Nucleus accumbens (tissue), 56 donors: ENCODE measurements at regions not wholly inside any gene's neighbourhood (a gene's known extent, or its start where the extent isn't known, plus 50 kb on each side); places are given as distances from the start of the nearest gene placed in this dataset.

Source experiments
- DNase-seq, 56 donors: peaks; one replicate each; lab custom pipeline; 2025; lab: John Stamatoyannopoulos, UW

- DNase-seq: no peak
Observed at GRCh38 chr4:33061727-33062126, 2341.6 kb downstream of the PCDH7 start.

GRCh38 chr4:33062155-33062806 lies 2342.1 kb downstream of the PCDH7 start:
- DNase-seq: no peak

- DNase-seq: no peak
Observed at GRCh38 chr4:33063241-33063640, 2343.1 kb downstream of the PCDH7 start.

GRCh38 chr4:33064238-33064637 lies 2344.1 kb downstream of the PCDH7 start:
- no peak for DNase-seq

- no peak for DNase-seq
Observed at GRCh38 chr4:33065749-33066148, 2345.6 kb downstream of the PCDH7 start.

- no peak for DNase-seq
Observed at GRCh38 chr4:33067221-33067620, 2347.1 kb downstream of the PCDH7 start.

- no peak for DNase-seq
Observed at GRCh38 chr4:33068539-33068938, 2348.4 kb downstream of the PCDH7 start.

GRCh38 chr4:33071535-33071934 lies 2351.4 kb downstream of the PCDH7 start:
- DNase-seq: no peak

GRCh38 chr4:33072298-33073089 lies 2352.3 kb downstream of the PCDH7 start:
- no peak for DNase-seq

- DNase-seq: no peak
Observed at GRCh38 chr4:33073811-33074210, 2353.6 kb downstream of the PCDH7 start.

- no peak for DNase-seq
Observed at GRCh38 chr4:33078145-33078544, 2358.0 kb downstream of the PCDH7 start.

- no peak for DNase-seq
Observed at GRCh38 chr4:33080275-33080674, 2360.1 kb downstream of the PCDH7 start.

- no peak for DNase-seq
Observed at GRCh38 chr4:33085709-33086108, 2365.5 kb downstream of the PCDH7 start.

GRCh38 chr4:33086331-33086925 lies 2366.3 kb downstream of the PCDH7 start:
- DNase-seq: no peak

GRCh38 chr4:33088713-33089112 lies 2368.5 kb downstream of the PCDH7 start:
- DNase-seq: no peak

- DNase-seq: no peak
Observed at GRCh38 chr4:33090910-33091309, 2370.7 kb downstream of the PCDH7 start.

GRCh38 chr4:33091961-33092360 lies 2371.8 kb downstream of the PCDH7 start:
- no peak for DNase-seq

- DNase-seq: no peak
Observed at GRCh38 chr4:33104273-33104672, 2384.1 kb downstream of the PCDH7 start.

GRCh38 chr4:33107814-33108213 lies 2387.6 kb downstream of the PCDH7 start:
- DNase-seq: no peak

GRCh38 chr4:33111117-33111516 lies 2390.9 kb downstream of the PCDH7 start:
- DNase-seq: no peak

- no peak for DNase-seq
Observed at GRCh38 chr4:33116871-33117270, 2396.7 kb downstream of the PCDH7 start.

- DNase-seq: no peak
Observed at GRCh38 chr4:33126002-33126401, 2405.8 kb downstream of the PCDH7 start.
